Putamen (tissue), 1 donor: ENCODE measurements at regions not wholly inside any gene's neighbourhood (a gene's known extent, or its start where the extent isn't known, plus 50 kb on each side); places are given as distances from the start of the nearest gene placed in this dataset.

Experiments used
- DNase-seq: peaks from one replicate; pipeline ENCODE4 v3.0.0-alpha.2; 2016; ENCODE audit warnings: low spot score

DNA sequence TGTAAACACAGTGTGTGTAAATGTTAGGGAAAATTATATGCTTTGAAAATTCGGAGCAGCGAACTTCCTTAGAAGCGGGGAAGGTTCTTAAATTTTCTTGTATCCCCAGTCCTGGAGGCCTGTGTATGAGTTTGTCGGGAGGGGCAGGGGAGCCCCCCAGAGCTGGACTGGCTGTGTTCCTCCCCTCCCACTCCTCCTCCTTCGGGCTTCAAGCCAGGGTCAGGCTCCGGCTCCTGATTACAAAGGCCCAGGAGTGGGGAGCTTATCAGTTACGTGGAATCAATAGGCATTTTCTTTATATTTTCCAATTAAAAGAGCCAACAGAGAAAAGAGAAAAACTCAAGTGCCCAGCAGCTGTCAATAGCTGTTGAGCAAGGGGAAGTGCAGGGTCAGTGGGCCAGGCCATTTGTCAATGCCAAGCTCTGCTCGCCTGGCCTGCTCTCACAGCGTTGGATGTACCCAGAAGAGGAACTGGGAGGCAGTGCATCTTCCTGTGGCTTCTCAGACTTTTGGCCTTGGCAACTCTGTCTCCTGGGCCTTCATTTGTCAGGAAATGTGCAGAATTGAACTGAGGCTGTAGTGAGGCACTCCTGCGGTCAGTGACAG, 156.9 kb upstream of the PCBD1 start:
- DNase-seq = peak; percentile 23

DNA sequence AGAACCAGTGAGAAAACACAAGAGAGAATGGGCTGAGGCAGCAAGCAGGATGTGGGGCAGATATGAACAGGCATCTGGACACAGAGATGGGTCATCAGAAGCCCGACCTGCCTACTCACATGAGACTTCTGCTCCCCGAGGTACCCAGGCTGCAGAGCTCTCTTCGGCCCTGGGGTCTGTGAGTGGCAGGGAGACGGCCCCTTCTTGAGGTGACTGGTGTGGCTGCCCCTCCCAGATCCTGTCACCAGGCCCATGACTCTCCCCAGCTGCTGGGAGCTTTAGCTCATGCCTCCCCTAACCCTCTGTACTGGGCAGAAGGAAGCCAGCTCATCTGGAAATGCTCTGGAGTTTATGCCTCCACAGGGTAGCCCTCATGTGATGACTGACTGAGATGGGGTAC, 157.6 kb upstream of the PCBD1 start:
- DNase-seq = no peak

DNA sequence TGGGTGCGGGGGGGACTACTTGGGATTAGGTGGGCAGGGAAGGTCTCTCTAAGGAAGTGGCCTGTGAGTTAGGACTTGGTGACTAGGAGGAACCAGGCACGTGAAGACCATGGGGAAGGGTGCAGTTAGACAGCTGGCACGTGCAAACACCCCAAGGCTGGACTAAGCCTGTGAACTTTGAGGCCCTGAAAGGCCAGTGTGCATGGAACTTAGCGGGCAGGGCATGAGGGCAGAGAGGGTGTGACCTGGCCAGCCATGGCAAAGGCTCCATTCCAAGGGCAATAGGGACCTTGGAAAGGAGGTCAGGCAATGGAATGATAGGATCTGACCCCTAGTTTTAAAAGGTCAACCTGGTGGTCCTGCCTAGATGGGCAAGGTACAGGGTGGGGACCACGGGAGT, 158.4 kb upstream of the PCBD1 start:
- DNase-seq = no peak

DNA sequence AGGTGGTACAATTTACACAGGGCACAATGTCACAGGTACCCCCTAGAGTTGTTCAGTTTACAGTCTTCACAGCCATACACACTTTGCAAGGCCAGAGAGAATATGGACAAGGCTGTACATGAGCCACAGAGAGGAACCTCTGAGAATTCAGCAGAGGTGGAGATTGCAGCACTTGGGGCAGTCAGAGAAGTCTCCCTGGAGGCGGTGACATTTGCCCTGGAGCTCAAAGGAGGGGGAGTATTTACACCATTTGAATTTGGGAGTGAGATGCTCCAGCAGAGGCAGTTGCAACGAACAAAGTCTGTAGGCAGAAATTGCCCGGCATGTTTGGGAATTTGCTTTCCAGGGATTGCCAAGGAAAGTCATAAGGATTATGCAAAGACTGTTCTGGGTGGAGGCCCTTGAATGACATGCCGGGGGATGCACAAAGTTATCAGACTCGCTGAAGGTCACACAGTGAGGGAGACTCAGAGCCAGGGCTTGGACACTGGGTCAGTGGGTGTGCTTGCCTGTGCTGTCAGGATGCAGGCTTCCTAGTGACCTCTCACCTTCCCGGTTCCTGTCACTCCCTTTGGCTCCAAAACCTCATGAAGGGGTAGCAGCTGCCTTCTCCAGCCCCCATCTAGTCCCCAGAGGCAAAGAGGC, 160.7 kb upstream of the PCBD1 start:
- no peak for DNase-seq

DNA sequence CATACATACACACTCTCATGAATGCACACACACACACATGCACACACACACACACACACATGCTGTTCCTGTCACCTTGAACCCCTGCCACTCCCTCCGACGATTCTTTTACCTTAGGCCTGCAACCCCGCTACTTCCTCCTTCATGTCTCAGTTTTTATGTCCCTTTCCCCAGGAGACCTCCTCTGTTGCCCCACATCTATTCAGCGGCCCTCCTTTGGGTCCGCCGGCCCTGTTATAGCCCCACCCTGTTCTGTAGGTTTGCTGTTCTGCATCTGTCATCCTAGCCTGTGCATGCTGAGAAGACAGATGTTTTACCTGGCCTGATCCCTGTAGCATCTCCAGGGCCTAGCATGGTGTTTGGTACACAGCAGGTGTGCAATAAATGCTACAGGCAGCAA, 161.6 kb upstream of the PCBD1 start:
- DNase-seq = no peak

DNA sequence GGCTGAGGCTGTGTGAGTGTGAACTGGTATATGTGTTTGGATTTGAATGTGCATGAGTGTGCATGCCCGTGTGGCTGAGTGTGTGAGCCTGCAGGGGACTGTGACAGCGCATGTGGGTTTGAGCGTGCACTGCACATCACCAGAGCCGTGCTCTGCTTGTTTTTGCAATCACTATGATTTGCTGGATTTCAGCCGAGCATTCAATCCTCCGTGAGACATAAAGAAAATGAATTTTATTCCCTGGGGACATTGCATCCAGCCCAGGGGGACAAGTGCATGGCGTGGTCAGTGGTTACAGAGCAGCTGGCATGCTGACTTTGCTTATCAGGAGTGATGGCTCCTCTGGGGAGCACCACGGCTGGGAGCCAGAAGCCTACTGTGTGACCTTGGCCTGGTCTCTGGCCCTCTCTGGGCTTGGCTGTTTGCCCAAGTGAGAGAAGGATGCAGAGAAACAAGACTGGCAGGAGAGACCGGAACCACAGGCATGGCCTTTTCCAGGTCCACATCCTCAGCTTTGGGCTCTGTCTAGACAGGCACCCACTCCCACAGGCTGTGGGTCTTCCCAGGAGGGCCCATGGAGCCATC, 160.2 kb upstream of the UNC5B start:
- DNase-seq = no peak

DNA sequence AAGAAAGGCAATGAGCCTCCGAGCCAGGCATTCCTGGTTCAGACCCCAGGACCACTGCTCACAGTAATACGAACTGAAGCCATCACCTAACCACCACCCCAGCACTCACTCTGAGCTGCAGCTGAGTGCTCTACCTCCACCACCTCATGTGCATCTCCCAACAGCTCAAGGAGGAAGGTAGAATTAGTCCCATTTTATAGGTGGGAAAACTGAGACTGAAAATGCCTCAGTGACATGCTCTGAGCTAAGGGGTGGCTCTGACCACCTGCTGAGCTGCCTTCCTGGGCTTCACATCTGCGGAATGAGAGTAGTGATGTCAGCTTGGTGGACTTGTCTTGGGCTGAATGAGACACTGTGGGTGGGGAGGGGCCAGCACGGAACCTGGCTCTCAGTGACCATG, 159.7 kb upstream of the UNC5B start:
- no peak for DNase-seq

DNA sequence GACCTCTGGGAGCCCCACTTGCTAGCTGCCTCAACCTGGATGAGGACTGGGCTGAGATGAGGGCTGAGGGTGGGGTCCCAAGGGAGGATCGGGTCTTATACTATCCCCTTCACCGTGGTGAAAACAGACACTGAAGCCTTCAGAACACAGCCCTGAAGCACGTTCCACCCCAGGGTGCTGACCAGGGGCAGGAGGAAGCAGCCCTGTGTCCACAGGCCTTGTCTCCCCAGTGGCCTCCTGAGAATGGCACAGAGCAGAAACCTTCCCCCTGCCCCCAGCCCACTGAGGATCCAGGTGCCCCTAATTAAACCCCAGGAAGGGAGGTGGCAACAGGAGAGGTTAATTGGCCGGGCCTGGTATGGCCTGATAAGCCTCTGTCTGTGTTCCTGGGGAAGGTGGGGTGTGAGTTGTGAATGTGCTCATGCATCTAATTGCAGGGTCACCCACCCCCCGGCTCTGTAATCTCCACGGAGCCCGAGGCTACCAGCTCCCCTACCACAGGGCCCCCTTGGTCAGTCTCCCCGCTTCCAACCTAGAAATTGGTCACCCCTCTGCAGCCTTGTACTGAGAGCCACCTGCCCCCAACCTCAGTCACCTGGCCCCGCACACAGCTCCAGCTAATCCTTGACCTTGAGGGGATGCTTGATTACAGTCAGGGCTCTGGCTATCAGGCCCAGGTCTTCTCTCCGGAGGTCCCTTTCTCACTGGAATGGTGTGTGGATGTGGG, 159.0 kb upstream of the UNC5B start:
- DNase-seq = no peak

DNA sequence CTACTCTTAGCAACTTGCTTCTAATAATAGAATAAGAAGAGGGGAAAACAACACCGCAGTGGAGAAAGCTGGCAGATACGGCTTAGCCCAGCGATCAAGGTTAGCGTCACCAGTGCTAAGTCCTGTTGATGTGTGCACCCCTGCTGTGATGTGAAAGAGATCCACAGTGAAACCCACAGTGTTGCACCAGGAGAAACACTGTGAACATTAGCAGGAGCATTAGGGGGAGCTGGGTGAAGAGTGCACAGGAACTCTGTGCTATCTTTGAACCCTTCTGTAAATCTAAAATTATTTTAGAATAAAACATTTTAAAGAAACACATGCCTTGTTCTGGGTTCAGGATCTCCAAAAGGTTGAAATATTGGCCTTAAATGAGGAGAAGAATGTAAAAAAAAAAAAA, 154.1 kb upstream of the UNC5B start:
- DNase-seq = no peak

DNA sequence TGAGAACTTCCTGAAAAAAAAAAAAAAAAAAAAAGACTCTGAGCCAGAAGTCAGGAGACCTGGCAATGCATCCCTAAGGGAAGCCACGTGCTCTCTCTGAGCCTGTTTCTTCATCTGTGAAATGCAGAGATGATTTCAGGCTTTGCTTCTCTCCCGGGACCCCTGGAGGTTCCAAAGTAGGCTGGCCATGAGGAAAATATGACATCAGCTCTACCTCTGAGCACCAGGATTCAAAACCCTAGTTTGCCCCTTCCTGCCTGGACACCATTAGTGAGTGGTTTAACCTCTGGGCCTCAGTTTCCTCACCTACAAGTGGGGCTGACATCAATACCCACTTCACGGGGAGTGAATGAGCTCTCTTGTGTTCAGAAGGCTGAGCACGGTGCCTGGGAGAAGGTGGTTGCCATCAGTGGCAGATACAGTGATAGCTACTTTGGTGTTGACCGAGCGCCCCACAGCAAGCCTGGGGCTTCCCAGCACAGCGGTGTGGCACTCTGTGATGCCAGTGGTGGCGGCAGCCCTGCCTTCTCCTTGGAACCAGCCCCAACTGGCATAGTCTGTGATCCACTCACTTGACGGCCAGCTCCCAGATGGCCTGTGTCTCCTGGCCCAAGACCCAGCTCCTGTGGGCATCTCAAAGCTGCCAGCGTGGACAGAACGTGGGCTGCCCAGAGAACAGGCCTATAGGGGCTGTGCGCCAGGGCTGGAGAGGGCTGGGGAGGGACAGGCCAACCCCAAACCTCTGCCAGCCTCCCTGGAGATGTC, 153.1 kb upstream of the UNC5B start:
- no peak for DNase-seq

DNA sequence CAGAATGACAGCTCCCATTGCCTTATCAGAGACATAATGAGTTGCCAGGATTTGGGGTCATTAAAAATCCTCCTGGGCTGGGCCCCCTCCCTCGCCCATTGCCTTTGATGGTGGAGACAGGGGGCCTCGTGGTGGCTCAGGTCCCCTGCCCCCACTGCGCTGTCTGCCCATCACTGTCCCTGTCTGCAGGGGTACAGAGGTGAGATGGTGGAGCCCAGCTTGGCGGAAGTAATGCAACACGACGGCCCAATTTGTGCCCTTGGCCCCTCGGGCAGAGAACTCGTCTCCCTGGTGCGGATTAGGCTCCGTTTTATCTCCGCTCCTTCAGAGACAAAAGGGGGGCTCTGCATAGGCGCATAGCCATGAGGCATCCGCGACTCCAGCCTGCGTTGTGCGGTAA, 152.4 kb upstream of the UNC5B start:
- DNase-seq = no peak

DNA sequence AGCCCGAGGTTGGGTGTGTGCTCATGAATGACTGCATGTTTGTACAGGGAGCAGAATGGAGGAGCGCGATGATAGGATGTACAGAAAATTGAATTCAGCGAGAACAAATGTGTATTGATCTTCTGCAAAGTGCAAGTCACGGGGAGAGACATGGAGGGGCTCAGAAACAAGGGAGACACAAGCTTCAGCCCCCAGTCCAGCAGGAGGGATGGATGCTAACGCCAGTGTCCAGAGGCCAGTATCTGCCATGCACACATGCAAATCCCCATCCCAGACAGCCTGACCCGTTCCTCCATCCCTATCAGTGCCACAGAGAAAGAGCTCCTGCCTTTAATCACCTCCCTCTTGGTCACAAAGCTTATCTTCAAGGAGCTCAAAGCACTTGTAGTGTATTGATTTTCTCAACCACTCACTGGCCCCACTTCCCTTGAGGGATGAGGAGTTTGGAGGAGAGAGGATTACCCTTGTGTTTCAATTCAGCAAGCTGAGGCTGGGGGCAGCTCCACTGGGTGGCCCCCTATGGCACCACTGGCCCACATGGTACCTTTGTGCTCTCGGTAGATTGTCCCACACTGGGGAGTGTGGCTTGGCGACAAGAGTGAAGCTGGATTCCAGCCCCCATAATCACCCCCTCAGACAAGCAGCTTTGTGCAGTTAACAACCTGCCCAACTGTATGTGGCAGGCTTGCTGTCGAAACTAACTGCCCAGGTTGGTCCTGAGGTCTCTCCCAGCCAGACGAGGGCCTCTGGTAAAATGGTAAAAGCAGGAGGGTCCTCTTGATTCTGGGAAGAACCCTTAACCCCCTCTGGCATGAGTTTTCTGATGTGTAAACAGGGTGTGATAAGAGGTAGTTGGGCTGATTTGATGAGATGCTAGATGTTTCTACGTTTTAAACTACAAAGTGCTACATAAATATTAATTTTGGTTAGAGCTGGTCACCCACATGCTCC, 151.6 kb upstream of the UNC5B start:
- no peak for DNase-seq

DNA sequence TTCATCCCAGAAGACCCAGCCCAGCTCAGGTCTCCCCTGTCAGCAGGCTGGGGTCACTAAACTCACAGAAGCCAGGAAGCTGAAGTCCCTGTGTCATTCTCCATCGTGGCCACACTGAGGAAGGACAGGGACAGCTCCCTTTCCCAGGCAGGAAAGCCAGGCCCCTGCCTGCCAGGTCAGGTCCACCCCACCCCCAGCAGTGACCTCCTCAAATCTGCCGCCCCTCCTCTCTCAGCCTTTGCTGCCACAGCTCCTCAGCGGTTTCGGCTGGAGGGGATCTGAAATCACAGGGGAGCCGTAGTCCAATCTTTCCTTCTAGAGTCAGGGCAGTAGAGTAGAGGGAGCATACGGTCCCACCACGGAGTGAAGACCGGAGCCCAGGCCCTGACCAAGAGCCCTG, 150.9 kb upstream of the UNC5B start:
- DNase-seq = no peak

DNA sequence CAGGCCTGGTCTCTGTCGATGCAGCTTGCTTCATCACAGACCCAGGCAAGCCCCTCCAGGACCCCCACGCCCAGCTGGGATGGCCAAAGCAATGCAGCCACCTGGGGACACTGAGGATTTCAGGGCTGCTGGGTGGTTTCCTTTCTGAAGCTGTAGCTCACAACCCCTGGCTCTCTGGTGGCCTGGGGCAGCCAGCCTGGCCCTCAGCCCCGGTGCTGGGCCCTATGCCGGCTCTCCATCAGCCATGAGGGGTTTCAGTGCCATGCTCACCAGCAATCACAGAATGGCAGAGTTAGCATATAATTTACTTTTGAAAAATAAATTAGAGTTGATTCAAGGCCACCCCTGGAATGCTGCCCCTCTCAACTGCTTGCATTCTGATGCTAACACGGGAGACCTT, 150.2 kb upstream of the UNC5B start:
- DNase-seq = no peak

DNA sequence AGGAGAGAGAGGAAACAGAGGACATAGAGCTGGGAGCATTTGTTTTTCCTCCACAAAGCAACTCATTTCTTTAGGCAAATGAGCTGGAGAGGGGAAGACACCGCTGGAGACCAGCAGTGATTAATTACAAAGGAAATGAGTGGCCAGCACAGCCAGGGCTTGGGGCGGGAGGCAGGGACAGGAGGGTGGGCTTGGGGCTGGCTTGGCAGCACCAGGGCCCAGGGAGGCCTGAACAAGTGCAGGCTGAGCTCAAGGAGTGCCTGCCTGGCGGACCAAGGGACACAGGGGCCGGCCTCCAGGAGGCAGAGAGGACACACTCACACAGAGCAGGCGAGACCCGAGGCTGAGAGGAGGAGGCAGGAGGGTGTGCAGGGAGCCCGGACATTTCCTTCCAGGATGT, 149.0 kb upstream of the UNC5B start:
- DNase-seq = no peak

DNA sequence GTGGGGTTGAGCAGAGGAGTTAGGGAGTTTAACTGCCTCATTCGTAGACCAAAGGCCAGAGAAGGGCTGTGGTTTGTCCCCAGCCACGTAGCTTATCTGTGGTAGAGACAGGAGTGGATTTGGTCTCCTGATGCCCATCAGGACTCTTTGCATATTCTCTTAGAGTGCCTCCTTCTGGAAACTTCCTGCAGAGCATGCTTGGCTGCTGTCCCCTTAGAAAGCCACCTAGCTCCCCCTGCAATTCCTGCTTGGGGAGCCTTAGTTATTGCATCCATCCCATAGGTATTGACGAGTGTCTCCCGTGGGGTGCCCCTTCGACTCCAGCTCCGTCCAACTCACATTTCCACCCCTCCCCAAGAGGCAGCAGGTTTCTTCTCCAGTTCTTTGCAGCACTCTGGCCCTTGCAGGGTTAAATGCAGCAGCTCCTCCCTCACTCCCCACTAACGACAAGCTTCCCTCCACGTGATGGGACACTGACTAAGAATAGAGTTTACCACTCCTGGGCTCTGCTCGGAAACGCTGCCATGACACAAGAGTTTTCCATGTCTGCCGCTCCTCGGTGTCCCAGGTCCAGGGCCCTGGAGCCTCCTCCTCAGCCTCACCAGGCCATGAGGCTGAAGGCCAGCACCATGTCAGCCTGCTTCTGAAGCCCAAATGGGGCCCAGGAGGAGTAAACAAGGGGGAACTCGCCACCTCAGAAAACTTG, 147.8 kb upstream of the UNC5B start:
- DNase-seq = no peak

DNA sequence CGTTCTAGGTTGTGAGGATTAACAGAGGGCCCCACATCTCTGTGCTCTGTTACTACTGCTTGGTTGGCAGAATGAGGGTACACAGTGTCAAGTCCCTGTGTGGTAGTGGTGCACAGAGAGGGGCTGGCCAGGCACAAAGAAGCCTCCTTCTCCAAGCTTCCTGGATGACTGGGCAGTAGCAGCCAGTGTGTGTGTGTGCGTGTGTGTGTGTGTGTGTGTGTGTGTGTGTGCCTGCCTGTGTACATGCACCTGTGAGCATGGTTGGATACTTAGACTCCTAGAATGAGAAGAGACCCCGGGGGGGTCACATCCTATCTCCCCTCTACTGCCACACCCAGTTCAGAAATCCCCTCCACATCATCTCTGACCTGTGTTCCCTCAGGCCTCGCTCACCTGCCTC, 146.7 kb upstream of the UNC5B start:
- no peak for DNase-seq

DNA sequence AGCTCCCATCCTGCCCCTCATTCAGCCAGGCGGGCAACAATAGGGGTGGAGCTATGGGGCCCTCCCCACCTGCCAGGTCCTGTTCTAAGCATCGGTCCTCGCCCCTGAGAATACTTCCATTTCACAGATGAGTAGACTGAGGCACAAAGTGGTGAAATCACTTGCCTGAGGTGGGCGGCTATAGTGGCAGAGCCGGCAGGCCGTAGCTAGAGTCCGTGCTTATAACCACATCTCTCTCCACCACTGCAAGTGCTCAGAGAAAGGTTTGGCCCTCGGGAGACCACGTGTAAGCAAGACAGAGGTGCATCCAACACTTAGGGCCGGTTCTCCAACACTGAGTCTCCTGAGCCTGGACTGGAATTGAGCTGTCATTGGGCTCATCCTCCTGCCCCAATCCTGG, 145.8 kb upstream of the UNC5B start:
- no peak for DNase-seq

DNA sequence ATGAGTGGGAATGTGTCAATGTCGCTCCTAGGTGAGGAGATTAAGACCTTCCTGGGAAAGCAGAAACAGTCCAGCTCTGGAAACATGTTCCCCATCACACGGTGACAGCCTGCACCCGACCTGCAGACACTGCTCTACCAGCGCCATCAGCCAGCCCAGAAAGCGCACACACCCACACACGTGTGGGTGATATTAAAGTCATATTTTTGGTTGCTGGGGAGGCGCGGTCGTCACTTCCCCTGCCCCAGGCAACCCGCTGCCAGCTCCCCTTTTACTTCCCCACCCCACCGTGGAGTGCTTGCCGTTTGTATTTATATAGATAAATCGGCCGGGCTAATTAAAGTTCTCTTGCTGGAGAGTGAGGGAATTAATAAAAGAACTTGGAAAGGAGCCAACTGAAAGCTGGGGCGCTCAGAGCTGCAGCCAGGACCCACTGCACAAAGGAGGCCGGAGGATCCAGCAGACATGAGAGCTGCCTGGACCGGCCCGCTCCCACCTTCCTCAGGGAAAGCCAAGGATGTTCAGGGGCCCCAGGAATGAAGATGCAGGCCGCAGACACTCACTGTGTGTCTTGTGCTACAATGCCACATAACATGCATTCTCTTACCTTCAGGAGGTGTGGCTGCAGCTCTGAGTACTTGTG, 145.2 kb upstream of the UNC5B start:
- peak; percentile 66 for DNase-seq

DNA sequence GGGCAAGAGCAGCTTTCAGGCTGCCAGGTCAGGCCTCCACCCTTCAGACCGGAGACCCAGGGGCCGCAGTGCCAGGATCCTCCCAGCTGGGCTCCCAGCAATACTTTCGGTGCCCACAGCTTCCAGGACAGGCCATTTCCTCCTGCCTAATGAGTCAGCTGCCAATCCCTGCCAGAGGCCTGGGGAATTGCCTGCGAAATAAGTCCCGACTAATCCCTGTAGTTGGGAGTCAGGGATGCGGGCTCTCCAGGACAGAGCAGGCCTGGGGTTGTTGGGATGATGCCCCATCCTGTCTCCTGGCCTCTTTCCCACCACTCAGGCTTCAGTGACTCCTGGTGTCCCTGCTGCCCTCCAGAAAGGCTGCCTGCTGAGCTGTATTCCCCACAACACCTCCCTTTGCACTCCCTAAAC, 143.5 kb upstream of the UNC5B start:
- DNase-seq = peak; percentile 25
